ENCODE measurements at regions not wholly inside any gene's neighbourhood (a gene's known extent, or its start where the extent isn't known, plus 50 kb on each side); places are given as distances from the start of the nearest gene placed in this dataset.
A peak's percentile ranks its signal among the peaks of the same experiment; 100 is the strongest.

DNA sequence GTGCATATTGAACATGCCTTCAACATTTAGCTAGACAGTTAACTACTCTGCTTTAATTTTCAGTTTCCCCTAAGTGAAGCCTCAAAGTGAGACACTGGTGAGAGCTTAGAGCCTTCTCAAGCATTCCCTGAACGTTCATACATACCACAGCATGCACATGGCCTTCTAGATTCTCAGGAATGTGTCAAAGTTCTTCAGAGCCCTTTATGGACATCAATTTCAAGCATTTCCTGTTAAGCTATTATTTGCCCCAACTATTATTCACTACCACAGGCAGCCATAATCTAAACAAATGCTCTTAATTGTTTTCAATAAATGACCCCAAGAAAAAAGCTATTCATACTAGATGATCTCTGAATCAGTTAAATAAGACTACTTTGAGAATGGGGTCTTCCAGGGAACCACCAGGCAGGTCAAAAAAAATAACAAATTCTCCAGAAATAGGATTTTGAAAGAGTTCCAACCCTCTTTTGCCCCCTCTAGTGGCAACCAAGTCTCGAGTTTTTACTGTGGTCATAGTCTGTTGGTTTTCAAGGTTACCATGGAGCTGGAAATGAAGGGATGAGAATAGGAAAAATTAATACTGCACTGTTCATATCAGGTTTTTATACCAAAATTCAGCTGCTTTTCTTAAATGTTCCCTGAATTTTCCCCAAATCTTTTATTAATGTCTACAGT is 235.4 kb downstream of the RAB28 start:
- Histone ChIP-seq H4K20me1 (ENCODE audit: insufficient read depth) (no peaks in the 10 kb centered on the region), H3F3A (replicated peaks; ENCODE audit: insufficient read depth) (no peaks in the 10 kb centered on the region), H2AFZ (ENCODE audit: low read depth) (no peak overlapping the region), H3K4me2 (no peak overlapping the region), H3K79me2 (ENCODE audit: insufficient read depth) (no peaks in the 10 kb centered on the region), H3K36me3 (replicated peaks in 1 of 2; ENCODE audit: control insufficient read depth in 1 of 2, insufficient read depth in 2 of 2, low read length in 1 of 2) (no peaks in the 10 kb centered on the region), H3K4me1 (ENCODE audit: control insufficient read depth in 1 of 2, insufficient read depth in 2 of 2, low read depth in 1 of 2, low read length in 1 of 2) (no peaks in the 10 kb centered on the region), H3K9ac (no peak overlapping the region), H3K27me3 (ENCODE audit: insufficient read depth) (no peaks in the 10 kb centered on the region), H3K4me3 (ENCODE audit: low read depth in 2 of 2, low read length in 1 of 2) (no peak overlapping the region; a peak in 1 of 4 replicates), H3K27ac (ENCODE audit: low read depth in 2 of 2, low read length in 1 of 2) (no peak overlapping the region), H3K9me2 (no peaks in the 10 kb centered on the region), H3K9me3 (0 out of 2 replicates have a peak, but pooled peaks cover 6% of the 10 kb centered on the region)
- TF ChIP-seq MEF2A (IDR thresholded peaks at IDR 0.05; ENCODE audit: borderline replicate concordance, low read depth) (no peak), FOXJ3 (CRISPR knock-in tag; IDR thresholded peaks at IDR 0.05) (no peak), JUND (IDR thresholded peaks at IDR 0.05) (no peak), TCF12 (IDR thresholded peaks at IDR 0.05) (no peak), RAD21 (IDR thresholded peaks at IDR 0.05; ENCODE audit: low read length) (0 out of 2 replicates have a peak, but pooled peaks have one; percentile 5), FOXM1 (IDR thresholded peaks at IDR 0.05; ENCODE audit: low read depth) (no peak)
- TF ChIP-seq, protein P1, sequence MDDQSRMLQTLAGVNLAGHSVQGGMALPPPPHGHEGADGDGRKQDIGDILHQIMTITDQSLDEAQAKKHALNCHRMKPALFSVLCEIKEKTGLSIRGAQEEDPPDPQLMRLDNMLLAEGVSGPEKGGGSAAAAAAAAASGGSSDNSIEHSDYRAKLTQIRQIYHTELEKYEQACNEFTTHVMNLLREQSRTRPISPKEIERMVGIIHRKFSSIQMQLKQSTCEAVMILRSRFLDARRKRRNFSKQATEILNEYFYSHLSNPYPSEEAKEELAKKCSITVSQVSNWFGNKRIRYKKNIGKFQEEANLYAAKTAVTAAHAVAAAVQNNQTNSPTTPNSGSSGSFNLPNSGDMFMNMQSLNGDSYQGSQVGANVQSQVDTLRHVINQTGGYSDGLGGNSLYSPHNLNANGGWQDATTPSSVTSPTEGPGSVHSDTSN (IDR thresholded peaks at IDR 0.05) = no peak
- TF ChIP-seq, protein P2, sequence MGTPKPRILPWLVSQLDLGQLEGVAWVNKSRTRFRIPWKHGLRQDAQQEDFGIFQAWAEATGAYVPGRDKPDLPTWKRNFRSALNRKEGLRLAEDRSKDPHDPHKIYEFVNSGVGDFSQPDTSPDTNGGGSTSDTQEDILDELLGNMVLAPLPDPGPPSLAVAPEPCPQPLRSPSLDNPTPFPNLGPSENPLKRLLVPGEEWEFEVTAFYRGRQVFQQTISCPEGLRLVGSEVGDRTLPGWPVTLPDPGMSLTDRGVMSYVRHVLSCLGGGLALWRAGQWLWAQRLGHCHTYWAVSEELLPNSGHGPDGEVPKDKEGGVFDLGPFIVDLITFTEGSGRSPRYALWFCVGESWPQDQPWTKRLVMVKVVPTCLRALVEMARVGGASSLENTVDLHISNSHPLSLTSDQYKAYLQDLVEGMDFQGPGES (IDR thresholded peaks at IDR 0.05; ENCODE audit: low read depth, low read length) = no peak
- WGBS (ENCODE audit: low lambda C conversion rate) = 6% methylated on average over 2 of the region's 2 CpGs
- ChIA-PET CTCF (interaction anchor here (0.6 to 1.7 kb wide), 12 partner anchors 9 to 367 kb away, joined by 3 to 5 read pairs (median 3); no protein-coding TSS in a partner anchor), POLR2A (no interaction called here)
- peak; percentile 1 for DNase-seq

DNA sequence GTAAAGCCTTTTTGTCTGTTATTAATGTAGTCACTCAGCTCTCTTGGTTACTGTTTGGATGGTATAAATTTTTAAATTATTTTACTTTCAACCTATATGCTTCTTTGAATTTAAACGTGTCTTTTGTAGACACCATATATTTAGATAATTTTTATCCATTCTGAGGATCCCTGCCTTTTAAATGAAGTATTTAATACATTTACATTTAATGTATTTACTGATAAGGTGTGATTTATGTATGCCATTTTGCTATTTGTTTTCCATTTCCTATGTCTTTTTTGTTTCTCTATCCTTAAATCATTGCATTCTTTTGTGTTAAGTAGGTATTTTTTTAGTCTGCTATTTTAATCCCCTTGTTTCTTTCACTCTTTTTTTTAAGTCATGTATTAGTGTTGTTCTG is 238.0 kb downstream of the RAB28 start:
- Histone ChIP-seq H3K4me1 (ENCODE audit: control insufficient read depth in 1 of 2, insufficient read depth in 2 of 2, low read depth in 1 of 2, low read length in 1 of 2) (no peaks in the 10 kb centered on the region), H4K20me1 (ENCODE audit: insufficient read depth) (no peaks in the 10 kb centered on the region), H3K79me2 (ENCODE audit: insufficient read depth) (no peaks in the 10 kb centered on the region), H3K9me2 (no peaks in the 10 kb centered on the region), H3K9ac (no peak overlapping the region), H3K9me3 (0 out of 2 replicates have a peak, but pooled peaks cover 6% of the 10 kb centered on the region), H3K4me2 (no peak overlapping the region), H3K27ac (ENCODE audit: low read depth in 2 of 2, low read length in 1 of 2) (no peak overlapping the region), H3F3A (replicated peaks; ENCODE audit: insufficient read depth) (no peaks in the 10 kb centered on the region), H3K27me3 (ENCODE audit: insufficient read depth) (no peaks in the 10 kb centered on the region), H2AFZ (ENCODE audit: low read depth) (no peak overlapping the region), H3K36me3 (replicated peaks in 1 of 2; ENCODE audit: control insufficient read depth in 1 of 2, insufficient read depth in 2 of 2, low read length in 1 of 2) (no peaks in the 10 kb centered on the region), H3K4me3 (ENCODE audit: low read depth in 2 of 2, low read length in 1 of 2) (no peak overlapping the region)
- DNase-seq = no peak
- ChIA-PET CTCF (no interaction called here), POLR2A (no interaction called here)
- WGBS (ENCODE audit: low lambda C conversion rate) = 35% methylated on average over 1 of the region's 1 CpG
- TF ChIP-seq CHD2 (IDR thresholded peaks at IDR 0.05; ENCODE audit: low read length, partially characterized antibody) (no peak), TCF12 (IDR thresholded peaks at IDR 0.05) (no peak), RCOR1 (IDR thresholded peaks at IDR 0.05; ENCODE audit: low read length) (no peak), GATA2 (CRISPR knock-in tag; IDR thresholded peaks at IDR 0.05) (no peak), GABPA (IDR thresholded peaks at IDR 0.05; ENCODE audit: low read depth) (no peak), TEAD4 (IDR thresholded peaks at IDR 0.05; ENCODE audit: borderline replicate concordance, insufficient read depth) (no peak), TAF1 (IDR thresholded peaks at IDR 0.05; ENCODE audit: borderline replicate concordance, low read depth, low read length) (no peak)
- TF ChIP-seq, protein P1 (IDR thresholded peaks at IDR 0.05) = no peak
